IgD-negative memory B cell (primary cell): ENCODE measurements at regions not wholly inside any gene's neighbourhood (a gene's known extent, or its start where the extent isn't known, plus 50 kb on each side); places are given as distances from the start of the nearest gene placed in this dataset.

ENCODE experiments used
- H3K27ac Mint-ChIP-seq, 3 donors: one replicate each; pipeline ENCODE4 v1.8.0; 2020 to 2022; ENCODE audit warnings: mild to moderate bottlenecking in 3 of 3, mixed read lengths in 3 of 3, moderate library complexity in 1 of 3
- H3K27me3 Mint-ChIP-seq: one replicate; pipeline ENCODE4 v1.8.0; 2021; ENCODE audit warnings: mixed read lengths
- H3K36me3 Mint-ChIP-seq: one replicate; pipeline ENCODE4 v1.8.0; 2020; ENCODE audit warnings: mild to moderate bottlenecking, mixed read lengths
- H3K4me1 Mint-ChIP-seq, 3 donors: one replicate each; pipeline ENCODE4 v1.8.0; 2020 to 2022; ENCODE audit warnings: mixed read lengths in 3 of 3, mild to moderate bottlenecking in 1 of 3
- H3K4me3 Mint-ChIP-seq, 4 donors: one replicate each; pipeline ENCODE4 v1.8.0; 2020 to 2022; ENCODE audit warnings: mild to moderate bottlenecking in 4 of 4, mixed read lengths in 4 of 4, moderate library complexity in 3 of 4
- H3K9me3 Mint-ChIP-seq, 3 donors: one replicate each; pipeline ENCODE4 v1.8.0; 2020 to 2021; ENCODE audit warnings: mixed read lengths in 3 of 3, mild to moderate bottlenecking in 1 of 3

- Mint-ChIP-seq H3K4me1 (no peaks in the 10 kb centered on the region), H3K36me3 (peaks cover 3% of the 10 kb centered on the region), H3K27me3 (no peaks in the 10 kb centered on the region), H3K4me3 (no peak overlapping the region), H3K27ac (no peak overlapping the region), H3K9me3 (peaks cover 0 to 6% (median 2%) of the 10 kb centered on the region in 3 donors)
Observed at GRCh38 chr4:52247941-52248340, 196.8 kb downstream of the SPATA18 start.

GRCh38 chr4:52248820-52249219 is 197.7 kb downstream of the SPATA18 start:
- no peaks in the 10 kb centered on the region for H3K4me1 Mint-ChIP-seq
- H3K36me3 Mint-ChIP-seq: peaks cover 3% of the 10 kb centered on the region
- peaks cover 0 to 6% (median 2%) of the 10 kb centered on the region in 3 donors for H3K9me3 Mint-ChIP-seq
- no peak overlapping the region for H3K27ac Mint-ChIP-seq
- no peak overlapping the region for H3K4me3 Mint-ChIP-seq
- no peaks in the 10 kb centered on the region for H3K27me3 Mint-ChIP-seq

DNA sequence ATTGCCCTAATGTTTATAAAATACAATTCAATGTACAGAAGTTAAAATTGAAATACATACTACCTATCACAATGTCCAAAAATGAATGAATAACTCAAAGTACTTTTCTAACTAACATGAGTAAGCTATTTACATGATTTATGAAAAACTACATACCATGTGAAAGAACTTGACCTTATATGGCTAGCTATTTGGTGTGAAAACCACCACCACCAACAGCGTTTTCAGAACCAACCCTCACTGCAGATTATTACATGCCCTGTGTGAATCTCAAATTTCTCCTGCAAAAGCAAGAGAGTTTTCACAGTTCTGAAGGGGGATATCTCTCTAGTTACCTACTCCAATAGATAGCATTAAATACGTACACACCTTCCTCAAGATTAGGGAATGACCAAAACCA is 198.5 kb downstream of the SPATA18 start:
- H3K4me3 Mint-ChIP-seq: no peak overlapping the region
- no peak overlapping the region for H3K27ac Mint-ChIP-seq
- peaks cover 0 to 6% (median 2%) of the 10 kb centered on the region in 3 donors for H3K9me3 Mint-ChIP-seq
- peaks cover 3% of the 10 kb centered on the region for H3K36me3 Mint-ChIP-seq
- no peaks in the 10 kb centered on the region for H3K4me1 Mint-ChIP-seq
- no peaks in the 10 kb centered on the region for H3K27me3 Mint-ChIP-seq

DNA sequence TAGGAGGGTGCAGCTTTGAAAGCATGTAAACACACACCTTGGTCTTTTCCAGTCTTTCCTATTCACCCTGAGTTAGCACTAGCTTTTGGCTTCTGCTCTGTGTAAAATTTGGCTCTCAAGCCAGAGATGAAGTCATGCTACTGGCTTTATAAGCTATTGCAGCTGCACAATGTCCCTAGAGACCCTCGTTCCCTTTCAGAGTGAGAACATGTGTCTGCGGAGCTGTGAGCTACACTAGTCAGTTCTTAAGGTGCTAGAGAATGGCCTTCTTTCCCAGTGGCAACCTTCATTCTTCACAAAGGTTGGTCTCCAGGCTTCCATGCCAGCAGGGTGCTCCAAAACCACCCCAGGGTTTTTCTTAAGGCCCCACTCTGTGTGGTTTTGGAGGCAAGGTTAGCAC is 199.1 kb downstream of the SPATA18 start:
- H3K27ac Mint-ChIP-seq: no peak overlapping the region
- H3K27me3 Mint-ChIP-seq: no peaks in the 10 kb centered on the region

DNA sequence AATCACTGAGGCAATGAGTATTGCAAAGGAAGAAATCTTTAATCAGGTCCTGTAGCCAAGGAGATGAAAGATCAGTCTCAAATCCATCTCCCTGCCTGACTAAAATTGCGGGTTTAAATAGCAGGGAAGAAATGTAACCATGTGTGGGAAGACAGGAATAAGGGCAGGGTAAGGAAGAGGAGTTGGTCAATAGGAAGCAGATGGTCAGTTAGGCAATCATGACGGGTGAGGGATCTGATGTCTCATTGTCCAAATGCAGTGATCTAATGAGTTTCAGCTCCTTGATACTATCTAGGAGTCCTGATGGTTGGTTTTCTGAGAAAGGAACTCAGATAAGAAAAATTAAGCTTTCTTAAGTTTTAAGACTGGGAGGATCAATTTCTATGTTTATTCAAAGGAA is 200.8 kb downstream of the SPATA18 start:
- H3K27ac Mint-ChIP-seq: no peak overlapping the region
- H3K4me1 Mint-ChIP-seq: no peaks in the 10 kb centered on the region
- no peak overlapping the region for H3K4me3 Mint-ChIP-seq
- peaks cover 3% of the 10 kb centered on the region for H3K36me3 Mint-ChIP-seq
- no peaks in the 10 kb centered on the region for H3K27me3 Mint-ChIP-seq
- H3K9me3 Mint-ChIP-seq: peaks cover 0 to 6% (median 0%) of the 10 kb centered on the region in 3 donors

More for the DNA sequence above, 199.1 kb downstream of the SPATA18 start:
- no peak overlapping the region for H3K4me3 Mint-ChIP-seq
- H3K4me1 Mint-ChIP-seq: no peaks in the 10 kb centered on the region
- peaks cover 3% of the 10 kb centered on the region for H3K36me3 Mint-ChIP-seq
- peaks cover 0 to 6% (median 2%) of the 10 kb centered on the region in 3 donors for H3K9me3 Mint-ChIP-seq

DNA sequence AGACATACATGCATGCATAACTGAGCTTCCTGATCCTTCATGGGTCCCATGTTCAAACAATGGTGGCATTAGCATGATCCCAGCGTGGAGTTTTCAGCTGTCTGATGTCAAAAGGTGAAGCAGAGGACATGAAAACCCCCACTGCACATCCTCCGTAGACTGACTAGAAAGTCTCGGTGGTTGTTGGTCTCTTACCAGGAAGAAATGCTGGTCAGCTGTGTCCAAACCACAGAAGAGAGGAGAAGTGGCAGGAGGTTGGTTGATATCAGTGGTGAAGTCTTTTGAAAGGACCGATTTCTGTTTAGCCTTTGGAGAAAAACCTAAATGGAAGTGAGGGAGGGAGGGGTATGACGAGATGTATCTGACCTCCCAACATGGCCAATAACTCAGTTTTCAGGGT is 201.9 kb downstream of the SPATA18 start:
- H3K9me3 Mint-ChIP-seq: peaks cover 0 to 6% (median 0%) of the 10 kb centered on the region in 3 donors
- H3K4me1 Mint-ChIP-seq: no peaks in the 10 kb centered on the region
- no peak overlapping the region for H3K4me3 Mint-ChIP-seq
- H3K27ac Mint-ChIP-seq: no peak overlapping the region
- peaks cover 3% of the 10 kb centered on the region for H3K36me3 Mint-ChIP-seq
- no peaks in the 10 kb centered on the region for H3K27me3 Mint-ChIP-seq

DNA sequence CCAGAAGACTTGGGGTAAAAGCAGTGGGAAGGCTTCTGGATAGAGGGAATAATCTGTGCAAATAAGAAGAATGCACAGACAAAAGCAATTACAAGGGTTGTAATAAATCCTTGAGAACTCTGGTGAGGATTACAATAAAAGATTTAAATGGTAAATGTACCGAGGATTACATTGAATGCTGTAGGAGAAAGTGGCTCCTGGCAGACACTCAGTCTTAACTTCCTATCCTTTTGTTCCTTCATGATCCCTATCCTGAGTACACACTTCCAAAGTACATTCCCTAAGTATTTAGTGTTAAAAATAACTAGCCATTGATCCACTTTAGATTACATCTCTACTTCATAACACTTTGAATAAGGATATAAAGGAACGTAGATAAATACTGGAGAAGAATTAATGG is 205.4 kb downstream of the SPATA18 start:
- no peak overlapping the region for H3K4me3 Mint-ChIP-seq
- peaks cover 0 to 2% (median 0%) of the 10 kb centered on the region in 3 donors for H3K4me1 Mint-ChIP-seq
- H3K27ac Mint-ChIP-seq: no peak overlapping the region
- H3K27me3 Mint-ChIP-seq: no peaks in the 10 kb centered on the region
- peaks cover 0 to 6% (median 0%) of the 10 kb centered on the region in 3 donors for H3K9me3 Mint-ChIP-seq
- peaks cover 3% of the 10 kb centered on the region for H3K36me3 Mint-ChIP-seq

- Mint-ChIP-seq H3K27ac (no peak overlapping the region), H3K4me3 (no peak overlapping the region), H3K27me3 (no peaks in the 10 kb centered on the region), H3K9me3 (no peaks in the 10 kb centered on the region), H3K4me1 (peaks cover 0 to 2% (median 0%) of the 10 kb centered on the region in 3 donors), H3K36me3 (no peaks in the 10 kb centered on the region)
Observed at GRCh38 chr4:52259978-52260377, 208.9 kb downstream of the SPATA18 start.

GRCh38 chr4:52260514-52261210 is 209.6 kb downstream of the SPATA18 start:
- peaks cover 0 to 2% (median 0%) of the 10 kb centered on the region in 3 donors for H3K4me1 Mint-ChIP-seq
- H3K36me3 Mint-ChIP-seq: no peaks in the 10 kb centered on the region
- H3K9me3 Mint-ChIP-seq: no peaks in the 10 kb centered on the region
- H3K4me3 Mint-ChIP-seq: no peak overlapping the region
- H3K27me3 Mint-ChIP-seq: no peaks in the 10 kb centered on the region
- no peak overlapping the region for H3K27ac Mint-ChIP-seq

- H3K27me3 Mint-ChIP-seq: peaks cover 3% of the 10 kb centered on the region
- H3K9me3 Mint-ChIP-seq: no peaks in the 10 kb centered on the region
- H3K4me3 Mint-ChIP-seq: no peak overlapping the region
- H3K27ac Mint-ChIP-seq: no peak overlapping the region
- H3K4me1 Mint-ChIP-seq: peaks cover 0 to 2% (median 0%) of the 10 kb centered on the region in 3 donors
- H3K36me3 Mint-ChIP-seq: no peaks in the 10 kb centered on the region
Observed at GRCh38 chr4:52263607-52264006, 212.5 kb downstream of the SPATA18 start.

DNA sequence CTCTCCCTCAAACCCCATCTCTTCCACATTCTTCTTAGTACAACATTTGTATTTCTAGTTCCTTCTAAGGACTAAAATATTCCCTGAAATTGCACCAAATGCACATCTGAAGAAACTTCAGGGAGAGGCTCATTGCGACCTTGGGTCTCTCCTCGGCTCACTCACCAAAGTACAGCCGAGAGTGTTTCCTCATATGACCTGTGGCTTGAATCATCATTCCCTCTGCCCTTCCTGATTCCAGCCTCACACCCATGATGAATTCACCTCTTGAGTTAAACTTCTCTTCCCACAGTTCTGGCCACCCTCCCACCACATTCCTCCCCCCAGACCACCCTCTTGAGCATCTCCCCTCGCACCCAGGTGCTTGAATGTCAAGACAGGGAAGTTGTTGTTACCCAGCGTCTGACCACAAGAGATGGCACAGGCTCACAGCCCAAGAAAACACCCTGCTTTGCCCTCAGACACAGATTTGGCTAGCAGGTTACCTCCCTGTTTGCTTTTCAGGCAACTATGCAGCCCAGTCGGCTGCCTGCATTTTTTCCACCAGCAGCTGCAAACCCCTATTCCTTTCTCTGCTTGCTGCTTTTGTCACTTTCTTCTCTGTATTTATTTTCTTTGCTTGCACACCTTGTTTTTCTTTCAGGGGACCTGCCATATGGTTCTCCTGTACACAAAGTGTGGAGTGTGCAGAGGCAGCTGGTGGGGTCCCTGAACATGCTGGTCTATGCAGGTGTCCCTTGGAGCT is 214.8 kb downstream of the SPATA18 start:
- peaks cover 3% of the 10 kb centered on the region for H3K27me3 Mint-ChIP-seq
- H3K27ac Mint-ChIP-seq: no peak overlapping the region
- H3K4me3 Mint-ChIP-seq: no peak overlapping the region
- H3K36me3 Mint-ChIP-seq: no peaks in the 10 kb centered on the region
- H3K4me1 Mint-ChIP-seq: no peaks in the 10 kb centered on the region
- H3K9me3 Mint-ChIP-seq: no peaks in the 10 kb centered on the region

DNA sequence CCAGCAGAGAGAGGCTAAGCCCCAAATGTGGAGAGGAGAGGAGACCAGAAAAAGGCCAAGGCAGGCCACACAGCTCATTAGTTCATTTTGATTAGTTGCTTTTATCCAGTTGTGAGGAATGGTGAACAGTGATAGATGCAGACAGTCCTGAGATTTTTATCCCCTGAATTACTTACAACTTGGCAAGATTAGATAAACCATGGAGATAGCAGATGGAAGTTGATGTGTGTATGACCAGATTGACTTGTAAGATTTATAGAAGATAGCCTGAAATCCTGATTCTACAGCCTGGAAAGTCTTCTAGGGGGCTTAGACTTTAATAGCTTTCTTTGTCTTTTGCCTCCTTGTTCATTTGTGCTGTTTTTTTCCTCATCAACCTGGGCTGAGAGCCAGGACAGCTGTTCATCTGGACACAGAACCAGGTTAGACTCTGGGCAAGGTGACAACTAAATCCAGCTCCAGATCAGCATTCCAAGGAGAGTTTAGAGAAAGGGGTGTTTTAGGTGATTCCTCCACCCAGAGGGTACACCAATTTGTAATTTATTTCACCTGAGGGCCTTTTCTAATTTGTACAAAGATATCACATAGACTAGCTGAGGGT is 215.5 kb downstream of the SPATA18 start:
- Mint-ChIP-seq H3K27ac (no peak overlapping the region), H3K27me3 (peaks cover 3% of the 10 kb centered on the region), H3K4me1 (no peaks in the 10 kb centered on the region), H3K4me3 (no peak overlapping the region), H3K36me3 (no peaks in the 10 kb centered on the region), H3K9me3 (peaks cover 0 to 3% (median under 1%) of the 10 kb centered on the region in 3 donors)

GRCh38 chr4:52269761-52270160 is 218.7 kb downstream of the SPATA18 start:
- H3K9me3 Mint-ChIP-seq: peaks cover 0 to 10% (median 6%) of the 10 kb centered on the region in 3 donors
- H3K27ac Mint-ChIP-seq: no peak overlapping the region
- H3K4me1 Mint-ChIP-seq: no peaks in the 10 kb centered on the region
- no peak overlapping the region for H3K4me3 Mint-ChIP-seq
- no peaks in the 10 kb centered on the region for H3K36me3 Mint-ChIP-seq
- peaks cover 3% of the 10 kb centered on the region for H3K27me3 Mint-ChIP-seq

- H3K4me3 Mint-ChIP-seq: no peak overlapping the region
- no peaks in the 10 kb centered on the region for H3K4me1 Mint-ChIP-seq
- H3K27me3 Mint-ChIP-seq: no peaks in the 10 kb centered on the region
- no peak overlapping the region for H3K27ac Mint-ChIP-seq
- peaks cover 2 to 22% (median 9%) of the 10 kb centered on the region in 3 donors for H3K9me3 Mint-ChIP-seq
- no peaks in the 10 kb centered on the region for H3K36me3 Mint-ChIP-seq
Observed at GRCh38 chr4:52273885-52274284, 222.8 kb downstream of the SPATA18 start.

- Mint-ChIP-seq H3K36me3 (no peaks in the 10 kb centered on the region), H3K9me3 (no peaks in the 10 kb centered on the region), H3K4me1 (no peaks in the 10 kb centered on the region), H3K27me3 (peaks cover 1% of the 10 kb centered on the region), H3K4me3 (no peak overlapping the region), H3K27ac (no peak overlapping the region)
Observed at GRCh38 chr4:52288212-52288855, 237.2 kb downstream of the SPATA18 start.
